C4-2B (cell line): ENCODE measurements at regions not wholly inside any gene's neighbourhood (a gene's known extent, or its start where the extent isn't known, plus 50 kb on each side); places are given as distances from the start of the nearest gene placed in this dataset.
"Not testable (repeated sequence)": the region's sequence is repeated elsewhere in the genome, so short reads cannot be mapped to it uniquely, and the experiment has no call there.

Experiments
- H3K27ac ChIP-seq: fragments of 450-650 bp; 2 replicates; pipeline ENCODE4 v1.5.1; 2017
- ZFX ChIP-seq: fragments of 450-650 bp; IDR thresholded peaks from 2 replicates; pipeline ENCODE4 v1.6.1; 2017
- TF ChIP-seq, protein P1 (sequence below): fragments of 450-650 bp; conservative IDR thresholded peaks from 2 replicates; pipeline ENCODE4 v1.5.1; 2017; ENCODE audit warnings: mild to moderate bottlenecking

DNA sequence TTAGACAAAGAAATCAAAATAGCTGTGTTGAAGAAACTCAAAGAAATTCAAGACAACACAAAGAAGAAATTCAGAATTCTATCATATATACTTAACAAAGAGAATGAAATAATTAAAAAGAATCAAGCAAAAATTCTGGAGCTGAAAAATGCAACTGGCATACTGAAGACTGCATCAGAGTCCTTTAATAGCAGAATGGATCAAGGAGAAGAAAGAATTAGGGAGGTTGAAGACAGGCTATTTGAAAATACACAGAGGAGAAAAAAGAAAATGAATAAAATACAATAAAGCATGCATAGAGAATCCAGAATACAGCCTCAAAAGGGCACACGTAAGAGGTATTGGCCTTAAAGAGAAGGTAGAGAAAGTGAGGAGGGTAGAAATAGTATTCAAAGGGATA lies 179.5 kb upstream of the SPIN4 start:
- no peak for TF ChIP-seq ZFX
- TF ChIP-seq, protein P1, sequence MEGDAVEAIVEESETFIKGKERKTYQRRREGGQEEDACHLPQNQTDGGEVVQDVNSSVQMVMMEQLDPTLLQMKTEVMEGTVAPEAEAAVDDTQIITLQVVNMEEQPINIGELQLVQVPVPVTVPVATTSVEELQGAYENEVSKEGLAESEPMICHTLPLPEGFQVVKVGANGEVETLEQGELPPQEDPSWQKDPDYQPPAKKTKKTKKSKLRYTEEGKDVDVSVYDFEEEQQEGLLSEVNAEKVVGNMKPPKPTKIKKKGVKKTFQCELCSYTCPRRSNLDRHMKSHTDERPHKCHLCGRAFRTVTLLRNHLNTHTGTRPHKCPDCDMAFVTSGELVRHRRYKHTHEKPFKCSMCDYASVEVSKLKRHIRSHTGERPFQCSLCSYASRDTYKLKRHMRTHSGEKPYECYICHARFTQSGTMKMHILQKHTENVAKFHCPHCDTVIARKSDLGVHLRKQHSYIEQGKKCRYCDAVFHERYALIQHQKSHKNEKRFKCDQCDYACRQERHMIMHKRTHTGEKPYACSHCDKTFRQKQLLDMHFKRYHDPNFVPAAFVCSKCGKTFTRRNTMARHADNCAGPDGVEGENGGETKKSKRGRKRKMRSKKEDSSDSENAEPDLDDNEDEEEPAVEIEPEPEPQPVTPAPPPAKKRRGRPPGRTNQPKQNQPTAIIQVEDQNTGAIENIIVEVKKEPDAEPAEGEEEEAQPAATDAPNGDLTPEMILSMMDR = no peak
- H3K27ac ChIP-seq = no peak overlapping the region

DNA sequence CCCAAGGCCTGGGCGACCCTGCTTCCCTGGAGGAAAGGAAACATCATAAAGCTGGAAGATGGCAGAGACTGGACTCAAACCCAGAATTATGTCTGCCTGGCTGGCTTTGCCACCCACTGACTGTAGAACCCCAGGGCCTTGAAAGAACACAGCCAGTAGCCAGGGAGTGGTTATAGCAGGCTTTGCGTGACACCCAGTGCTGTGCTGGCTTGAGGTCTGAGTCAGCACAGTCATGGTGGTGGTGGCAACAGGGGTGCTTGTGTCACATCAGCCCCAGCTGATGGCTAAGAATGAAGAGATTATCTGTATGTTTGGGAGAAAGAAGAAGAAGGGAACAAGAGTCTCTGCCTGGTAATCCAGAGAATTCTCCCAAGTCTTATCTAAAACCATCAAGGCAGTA lies 178.8 kb upstream of the SPIN4 start:
- no peak overlapping the region for H3K27ac ChIP-seq
- TF ChIP-seq, protein P1 = no peak
- no peak for TF ChIP-seq ZFX

DNA sequence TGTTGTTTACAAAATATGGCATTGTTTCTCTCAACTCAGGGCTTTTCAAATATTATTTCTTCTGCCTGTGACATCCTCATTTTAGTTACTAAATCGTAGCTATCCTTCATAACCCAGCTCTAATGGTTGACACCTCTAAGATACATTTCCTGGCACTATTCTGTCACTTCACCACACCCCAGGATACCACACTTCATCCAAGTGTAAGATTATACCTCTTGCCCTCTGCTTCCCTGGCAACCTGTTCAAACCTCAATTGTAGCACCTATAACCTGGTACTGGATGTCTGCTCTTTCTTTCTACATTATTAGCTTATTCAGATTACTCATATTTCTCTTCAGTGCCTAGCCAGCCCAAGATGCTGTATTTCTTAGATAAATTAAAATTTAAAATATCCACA lies 175.7 kb upstream of the SPIN4 start:
- no peak overlapping the region for H3K27ac ChIP-seq
- TF ChIP-seq, protein P1 = no peak
- no peak for TF ChIP-seq ZFX

DNA sequence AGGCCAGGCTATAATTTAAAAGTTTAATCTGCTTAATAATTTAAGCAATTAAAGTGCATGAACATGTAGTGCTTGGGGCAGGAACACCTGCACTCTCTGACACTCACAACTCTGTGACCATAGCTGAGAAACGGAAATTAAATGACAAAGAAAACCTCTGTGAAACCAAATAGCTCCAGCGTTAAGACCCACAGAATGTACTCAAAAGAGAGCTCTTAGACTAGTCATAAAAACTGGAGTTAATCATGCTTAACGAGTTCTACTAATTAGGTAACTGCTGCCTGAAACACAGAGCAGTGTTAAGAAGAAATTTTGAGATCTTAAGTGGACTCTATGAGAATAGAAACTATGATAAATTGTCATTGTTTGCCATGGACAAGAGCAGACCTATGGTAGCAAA lies 174.4 kb upstream of the SPIN4 start:
- no peak overlapping the region for H3K27ac ChIP-seq
- TF ChIP-seq ZFX = no peak
- TF ChIP-seq, protein P1 = no peak

DNA sequence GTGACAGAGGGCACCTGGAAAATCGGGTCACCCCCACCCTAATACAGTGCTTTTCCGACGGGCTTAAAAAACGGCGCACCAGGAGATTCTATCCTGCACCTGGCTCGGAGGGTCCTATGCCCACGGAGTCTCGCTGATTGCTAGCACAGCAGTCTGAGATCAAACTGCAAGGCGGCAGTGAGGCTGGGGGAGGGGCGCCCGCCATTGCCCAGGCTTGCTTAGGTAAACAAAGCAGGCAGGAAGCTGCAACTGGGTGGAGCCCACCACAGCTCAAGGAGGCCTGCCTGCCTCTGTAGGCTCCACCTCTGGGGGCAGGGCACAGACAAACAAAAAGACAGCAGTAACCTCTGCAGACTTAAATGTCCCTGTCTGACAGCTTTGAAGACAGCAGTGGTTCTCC lies 168.2 kb upstream of the SPIN4 start:
- H3K27ac ChIP-seq = not testable (repeated sequence)

DNA sequence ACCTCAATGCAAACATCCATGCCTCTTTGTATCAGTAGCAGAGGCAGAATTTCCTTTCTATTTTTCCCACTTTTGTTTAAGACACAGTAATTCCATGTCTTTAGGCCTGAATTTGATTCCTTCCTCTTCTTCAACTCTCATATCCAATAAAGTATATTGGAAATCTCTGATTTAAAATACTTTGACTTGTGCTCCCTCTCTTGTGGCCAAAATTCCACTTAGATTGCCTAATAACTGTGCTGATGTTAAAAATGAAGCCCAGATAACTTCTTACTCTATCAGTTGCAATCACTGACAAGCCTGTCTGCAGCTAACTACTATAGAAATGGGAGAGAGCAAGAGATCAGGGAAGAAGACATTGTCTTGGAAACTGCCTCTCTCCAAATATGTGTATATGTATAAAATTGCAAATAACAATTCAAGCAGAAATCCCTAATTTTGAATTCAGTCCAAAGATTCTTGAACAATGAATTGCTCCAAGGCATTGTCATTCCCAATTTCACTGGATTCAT lies 163.5 kb upstream of the SPIN4 start:
- H3K27ac ChIP-seq = no peak overlapping the region
- TF ChIP-seq, protein P1 = no peak
- no peak for TF ChIP-seq ZFX

DNA sequence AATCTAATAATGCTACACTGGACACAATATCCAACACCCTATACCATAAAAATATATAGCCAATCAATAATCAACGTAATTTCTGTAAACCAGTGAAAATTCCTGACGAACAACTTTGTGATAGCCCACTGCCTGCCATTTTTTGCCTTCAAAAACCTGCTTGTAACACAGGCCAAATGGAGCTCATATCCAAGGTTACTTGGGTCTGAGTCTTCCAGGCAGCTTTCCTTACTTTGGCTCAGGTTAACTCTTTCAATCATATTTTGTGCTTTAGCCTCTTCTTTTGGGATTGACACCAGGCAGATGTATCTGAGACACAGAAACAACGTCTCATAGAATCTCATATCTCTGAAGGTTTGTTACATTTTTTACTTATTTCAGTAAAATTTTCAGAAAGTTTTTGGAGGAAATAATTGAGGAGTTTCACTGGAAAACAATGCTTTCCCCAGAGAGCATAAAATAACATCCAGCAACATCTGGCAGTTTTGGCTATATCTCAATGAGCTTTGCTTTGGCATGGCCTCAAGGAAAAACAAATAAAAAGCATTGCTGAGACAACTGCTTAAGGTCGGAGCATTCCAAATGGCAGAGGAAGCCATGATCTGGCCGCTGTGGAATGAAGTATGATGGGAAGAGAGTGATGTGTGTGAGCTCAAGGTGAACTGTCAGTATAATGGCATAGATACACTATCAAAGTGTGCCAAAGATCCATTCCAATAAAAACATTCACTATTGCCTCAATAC lies 162.9 kb upstream of the SPIN4 start:
- no peak for TF ChIP-seq ZFX
- TF ChIP-seq, protein P1 = no peak
- no peak overlapping the region for H3K27ac ChIP-seq

DNA sequence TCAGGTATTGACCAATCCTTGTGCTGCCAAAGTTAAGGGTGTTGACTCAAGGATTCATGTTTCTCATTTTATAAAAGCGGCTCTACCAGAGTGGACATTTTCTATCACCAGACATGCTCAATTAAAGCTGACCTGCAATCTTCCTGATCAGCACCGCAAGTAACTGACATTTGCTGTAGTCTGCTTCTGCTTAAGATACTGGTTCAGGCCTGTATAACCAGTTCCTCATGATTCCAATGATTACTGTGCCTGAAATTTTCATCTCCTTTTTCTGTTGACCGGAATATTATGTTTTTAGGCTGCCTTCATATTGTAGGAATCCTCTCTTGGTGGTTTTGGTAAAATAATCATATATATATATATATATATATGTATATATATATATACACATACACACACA lies 160.2 kb upstream of the SPIN4 start:
- no peak for TF ChIP-seq ZFX
- TF ChIP-seq, protein P1 = no peak

More for the DNA sequence above, 160.2 kb upstream of the SPIN4 start:
- H3K27ac ChIP-seq = no peak overlapping the region
